DMS153 (cell line): ENCODE measurements at regions not wholly inside any gene's neighbourhood (a gene's known extent, or its start where the extent isn't known, plus 50 kb on each side); places are given as distances from the start of the nearest gene placed in this dataset.
"Not testable (repeated sequence)": the region's sequence is repeated elsewhere in the genome, so short reads cannot be mapped to it uniquely, and the experiment has no call there.

Experiments used
- DNase-seq: peaks from one replicate; lab custom pipeline; 2025; lab: John Stamatoyannopoulos, UW

DNA sequence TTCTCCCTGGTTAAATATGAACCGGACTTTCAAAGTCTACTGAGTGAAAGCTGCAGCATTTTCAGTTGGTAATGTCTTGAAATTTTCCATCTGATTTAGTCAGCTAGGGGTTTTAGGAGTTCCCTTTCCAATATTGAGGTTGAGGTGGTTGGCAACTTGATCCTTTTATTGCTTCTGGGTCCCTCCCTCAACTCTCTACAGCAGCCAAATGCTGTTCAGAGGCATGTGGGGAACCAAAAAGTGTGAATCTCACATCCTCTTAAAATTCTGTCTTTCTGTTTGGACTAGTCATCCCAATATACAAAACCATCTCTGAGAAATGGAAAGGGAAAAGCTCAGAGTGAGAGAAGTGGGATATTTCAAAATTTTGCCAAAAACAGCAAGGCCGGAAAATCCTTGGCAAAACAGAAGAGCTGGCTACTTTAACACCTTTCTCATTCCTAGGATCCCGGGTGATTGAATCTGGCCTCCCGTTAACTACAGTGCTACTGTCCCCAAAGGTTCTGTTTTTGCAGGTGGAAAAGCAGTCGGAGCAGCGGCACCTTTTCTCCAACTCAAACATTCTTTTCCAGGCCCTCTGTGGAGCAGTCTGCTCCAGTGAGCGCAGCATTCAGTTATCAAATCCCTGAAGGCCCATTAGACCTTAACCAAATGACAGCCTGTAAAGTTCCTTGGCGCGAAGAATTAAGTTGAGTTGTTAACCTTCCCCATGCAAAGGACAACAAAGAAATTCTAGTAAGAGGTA is 345.9 kb upstream of the NUDT12 start:
- DNase-seq = no peak

DNA sequence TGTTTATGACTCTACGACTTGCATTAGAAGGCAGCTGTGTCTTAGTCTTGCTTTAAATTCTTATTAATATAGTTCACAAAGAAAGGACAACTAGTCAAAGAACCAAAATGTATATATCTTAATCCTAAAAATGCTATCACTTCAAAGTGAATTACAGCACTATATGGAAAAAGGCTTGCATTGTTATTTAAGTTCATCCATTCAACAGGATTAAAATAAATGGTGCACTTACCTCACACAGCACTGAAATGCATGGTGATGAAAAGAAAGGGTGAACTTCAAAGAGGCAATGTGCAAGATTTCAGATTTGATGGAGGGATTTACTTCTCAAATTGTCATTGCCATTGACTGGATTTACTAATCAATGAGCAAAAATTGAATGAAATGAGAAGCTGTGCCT is 344.4 kb upstream of the NUDT12 start:
- no peak for DNase-seq

DNA sequence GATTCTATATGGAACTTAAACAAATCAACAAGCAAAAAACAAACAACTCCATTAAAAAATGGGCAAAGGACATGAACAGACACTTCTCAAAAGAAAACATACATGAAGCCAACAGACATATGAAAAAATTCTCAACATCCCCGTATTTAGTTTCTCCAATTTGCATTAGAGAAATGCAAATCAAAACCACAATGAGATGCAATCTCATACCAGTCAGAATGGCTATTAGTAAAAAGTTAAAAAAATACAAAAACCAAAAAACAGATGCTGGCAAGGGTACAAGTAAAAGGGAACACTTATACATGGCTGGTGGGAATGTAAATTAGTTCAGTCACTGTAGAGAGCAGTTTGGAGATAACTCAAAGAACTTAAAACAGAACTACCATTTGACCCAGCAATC is 342.1 kb upstream of the NUDT12 start:
- DNase-seq = no peak

DNA sequence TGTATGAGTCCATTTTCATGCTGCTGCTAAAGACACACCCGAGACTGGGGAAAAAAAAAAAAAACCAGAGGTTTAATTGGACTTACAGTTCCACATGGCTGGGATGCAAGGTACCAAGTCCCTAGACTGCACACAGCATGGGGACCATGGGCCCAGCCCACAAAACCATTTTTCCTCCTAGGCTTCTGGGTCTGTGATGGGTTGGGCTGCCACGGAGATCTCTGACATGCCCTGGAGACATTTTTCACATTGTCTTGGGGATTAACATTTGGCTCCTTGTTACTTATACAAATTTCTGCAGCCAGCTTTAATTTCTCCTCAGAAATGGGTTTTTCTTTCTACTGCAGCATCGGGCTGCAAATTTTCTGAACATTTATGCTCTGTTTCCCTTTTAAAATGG is 340.3 kb upstream of the NUDT12 start:
- DNase-seq = no peak

DNA sequence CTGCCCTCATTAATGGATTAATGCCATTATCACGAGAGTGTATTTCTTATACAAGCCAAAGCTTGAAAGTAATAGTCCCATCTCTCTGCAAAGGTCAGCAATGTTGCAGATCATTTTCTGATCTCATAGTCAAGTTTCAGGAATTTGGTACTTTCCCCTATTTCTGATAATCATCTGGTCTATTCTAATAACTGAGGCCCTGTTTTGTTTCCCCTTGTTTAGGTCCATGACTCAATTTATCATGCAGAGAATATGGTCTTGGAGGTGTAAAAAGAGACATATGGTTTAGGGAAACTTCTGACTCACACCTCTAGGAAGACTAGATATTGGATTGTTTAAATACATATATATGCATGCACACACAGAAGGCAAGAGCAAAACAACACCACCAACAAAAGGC is 339.3 kb upstream of the NUDT12 start:
- DNase-seq = no peak

DNA sequence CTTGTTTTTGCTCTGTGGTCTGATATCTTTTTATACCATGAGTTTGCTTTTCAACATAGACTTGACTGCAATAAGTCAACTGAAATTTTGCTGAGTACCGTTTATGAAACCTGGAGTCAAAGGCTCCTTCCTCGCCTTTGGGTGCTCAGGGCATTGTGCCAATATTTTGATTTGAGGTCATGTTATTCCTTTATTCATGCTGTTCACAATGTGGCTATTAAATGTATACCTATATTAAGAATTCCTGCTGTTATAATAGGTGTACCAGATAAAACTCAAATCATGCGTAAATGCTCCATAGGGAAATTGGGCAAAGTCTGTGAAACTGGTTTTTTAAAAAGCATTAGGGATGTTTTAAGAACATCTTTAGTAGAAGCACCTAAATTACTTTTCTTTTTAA is 334.0 kb upstream of the NUDT12 start:
- DNase-seq = no peak

DNA sequence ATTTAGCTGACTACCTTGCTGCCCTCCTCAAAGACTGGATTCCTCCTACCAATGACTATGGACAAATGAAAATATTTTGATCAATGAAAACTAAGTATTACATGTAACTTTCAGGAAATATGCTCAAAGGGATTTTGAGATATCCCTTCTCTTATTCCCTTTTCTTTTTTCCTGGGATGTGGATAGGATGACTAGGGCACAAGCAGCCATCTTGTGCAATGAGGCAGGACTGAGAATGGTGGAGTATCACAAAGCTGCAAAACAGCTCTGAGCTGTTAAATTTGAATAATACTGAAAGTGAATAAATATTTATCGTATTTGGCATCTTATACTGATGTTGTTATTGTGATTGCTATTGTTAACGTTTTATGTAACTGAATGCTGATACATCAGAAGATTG is 333.1 kb upstream of the NUDT12 start:
- DNase-seq = no peak

DNA sequence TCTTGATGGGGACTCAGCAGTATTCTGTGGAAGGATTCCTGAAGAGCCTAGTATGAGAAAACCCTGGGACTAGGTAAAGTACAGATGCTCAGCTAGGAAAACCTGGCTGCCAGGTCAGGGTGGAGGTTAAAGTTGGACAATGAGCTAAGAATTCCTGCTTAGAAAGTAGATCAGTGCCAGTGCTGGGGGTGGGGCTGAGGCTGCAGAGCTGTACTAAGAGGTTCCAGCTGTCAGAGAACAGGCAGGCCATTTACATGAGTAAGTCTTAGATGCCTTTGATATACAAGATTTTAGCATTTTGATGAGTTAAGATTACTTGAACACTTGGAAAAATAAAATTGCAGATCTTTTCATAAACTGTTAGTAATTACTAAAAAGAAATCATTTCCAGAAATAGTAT is 332.3 kb upstream of the NUDT12 start:
- DNase-seq = no peak

DNA sequence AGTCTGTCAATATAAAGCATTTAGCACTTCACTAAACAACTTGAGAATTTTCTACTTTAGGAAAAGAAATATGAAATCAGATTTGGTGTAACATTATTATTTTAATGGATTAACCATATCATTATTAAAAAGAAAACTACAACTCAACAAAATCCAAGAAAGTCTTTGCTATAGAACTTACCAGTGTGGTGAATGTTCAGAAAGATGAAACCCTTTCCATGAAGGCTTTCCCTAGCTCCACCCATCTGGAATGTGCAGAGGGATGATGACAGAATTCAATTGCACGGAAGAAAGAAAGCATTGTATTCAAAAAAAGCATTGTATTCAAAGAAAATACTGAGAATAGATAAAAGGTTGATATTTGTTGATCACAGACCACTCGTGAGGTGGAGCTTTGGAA is 328.6 kb upstream of the NUDT12 start:
- no peak for DNase-seq

DNA sequence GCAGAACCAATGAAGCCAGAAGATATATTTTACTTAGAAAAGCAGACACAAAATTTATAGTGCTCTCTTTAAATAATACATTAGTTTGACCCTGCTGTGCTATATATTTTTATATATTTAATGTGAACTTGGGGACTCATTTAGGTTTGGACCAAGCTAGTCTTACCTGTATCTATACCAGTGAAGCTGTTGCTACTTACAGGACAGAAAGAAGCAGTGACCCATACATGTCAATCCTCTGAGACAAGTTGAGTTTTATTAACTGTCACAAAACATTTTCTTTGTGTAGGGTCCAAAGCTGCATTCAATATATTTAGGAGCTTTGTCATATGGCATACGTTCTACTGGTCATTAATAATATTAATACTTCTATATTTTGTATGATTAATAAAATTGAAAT is 327.7 kb upstream of the NUDT12 start:
- DNase-seq = no peak

DNA sequence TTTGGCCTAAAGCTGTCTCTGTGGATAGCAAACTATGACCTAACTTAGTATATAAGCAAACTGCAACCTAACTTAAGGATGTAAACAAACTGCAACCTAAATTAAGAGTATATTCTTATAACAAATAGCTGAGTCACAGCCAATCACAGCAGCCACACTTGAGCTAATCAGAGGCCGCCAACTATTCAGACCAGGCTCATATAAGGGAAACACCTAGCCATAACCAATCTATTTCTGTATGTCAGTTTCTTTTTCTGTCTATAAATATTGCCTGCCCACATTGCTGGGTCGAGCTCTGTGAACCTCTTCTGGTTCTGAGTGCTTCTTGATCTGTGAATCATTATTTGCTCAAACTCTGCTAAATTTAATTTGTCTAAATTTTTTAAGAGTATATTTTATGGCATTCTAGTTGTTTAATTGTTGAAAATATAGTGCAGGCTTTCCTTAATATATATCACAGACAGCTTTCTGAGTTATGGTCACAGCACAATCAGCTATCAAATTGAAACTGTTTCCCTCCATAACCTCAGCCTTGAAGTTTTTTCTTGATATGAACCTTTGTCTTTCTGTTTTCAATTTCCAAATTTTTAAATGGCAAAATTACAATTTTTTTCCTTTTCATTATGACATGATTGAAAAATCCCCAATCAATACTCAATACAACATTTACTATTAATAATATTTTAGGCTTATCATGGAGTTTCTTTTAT is 327.1 kb upstream of the NUDT12 start:
- DNase-seq = no peak

DNA sequence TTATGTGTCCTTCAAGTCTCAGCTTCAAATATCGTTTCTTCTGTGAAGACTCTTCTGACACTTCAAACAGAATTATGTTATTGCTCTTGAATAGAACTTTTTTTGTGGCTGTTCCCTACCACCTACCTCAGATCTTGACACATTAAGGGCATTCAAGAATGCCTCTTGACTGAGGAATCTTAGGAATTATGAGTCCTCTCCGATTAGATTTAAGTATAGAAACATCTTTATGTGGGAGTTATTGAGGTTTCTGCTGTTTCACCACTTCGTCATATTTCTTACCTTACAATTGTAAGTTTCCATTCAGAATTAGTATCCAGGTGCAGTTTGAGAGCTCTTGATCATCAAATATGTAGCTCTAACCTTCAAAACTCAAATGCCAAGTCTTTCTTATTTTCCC is 324.2 kb upstream of the NUDT12 start:
- DNase-seq = no peak

DNA sequence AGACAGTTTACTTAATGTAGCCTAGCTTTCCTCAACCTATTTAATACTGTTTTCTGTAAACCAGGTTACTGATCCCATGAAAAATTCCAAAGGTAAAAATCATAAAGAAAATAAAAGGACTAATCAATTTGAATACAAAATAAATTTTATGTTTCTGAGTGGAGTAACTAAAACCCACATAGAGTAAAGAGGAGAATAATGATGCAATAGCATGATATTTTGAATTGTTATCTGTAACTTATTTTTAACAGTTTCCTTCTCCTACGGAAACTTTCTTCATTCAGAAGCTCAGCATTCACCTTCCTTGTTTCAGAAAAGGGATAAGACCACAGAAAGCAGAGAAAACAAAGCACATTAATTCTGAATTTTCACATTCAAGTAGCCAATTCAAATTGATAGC is 320.6 kb upstream of the NUDT12 start:
- DNase-seq = no peak

DNA sequence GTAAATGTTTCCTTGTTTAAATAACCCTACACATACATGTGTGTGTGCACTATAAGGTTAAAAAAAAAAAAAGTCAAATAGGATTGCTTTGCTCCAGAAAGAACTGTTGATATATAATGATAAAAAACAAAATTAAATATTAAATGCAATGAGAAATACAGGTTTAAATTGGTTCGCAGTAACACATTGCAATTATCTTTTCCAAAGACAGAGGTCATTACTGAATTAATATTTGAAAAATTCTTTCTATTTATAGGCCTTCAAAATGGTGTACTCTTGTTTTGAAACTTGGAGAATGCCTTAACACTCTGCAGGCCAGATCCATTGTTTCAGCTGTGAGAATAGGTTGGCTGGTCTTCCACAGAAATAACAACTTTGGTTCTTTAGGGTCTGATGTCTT is 319.0 kb upstream of the NUDT12 start:
- no peak for DNase-seq

DNA sequence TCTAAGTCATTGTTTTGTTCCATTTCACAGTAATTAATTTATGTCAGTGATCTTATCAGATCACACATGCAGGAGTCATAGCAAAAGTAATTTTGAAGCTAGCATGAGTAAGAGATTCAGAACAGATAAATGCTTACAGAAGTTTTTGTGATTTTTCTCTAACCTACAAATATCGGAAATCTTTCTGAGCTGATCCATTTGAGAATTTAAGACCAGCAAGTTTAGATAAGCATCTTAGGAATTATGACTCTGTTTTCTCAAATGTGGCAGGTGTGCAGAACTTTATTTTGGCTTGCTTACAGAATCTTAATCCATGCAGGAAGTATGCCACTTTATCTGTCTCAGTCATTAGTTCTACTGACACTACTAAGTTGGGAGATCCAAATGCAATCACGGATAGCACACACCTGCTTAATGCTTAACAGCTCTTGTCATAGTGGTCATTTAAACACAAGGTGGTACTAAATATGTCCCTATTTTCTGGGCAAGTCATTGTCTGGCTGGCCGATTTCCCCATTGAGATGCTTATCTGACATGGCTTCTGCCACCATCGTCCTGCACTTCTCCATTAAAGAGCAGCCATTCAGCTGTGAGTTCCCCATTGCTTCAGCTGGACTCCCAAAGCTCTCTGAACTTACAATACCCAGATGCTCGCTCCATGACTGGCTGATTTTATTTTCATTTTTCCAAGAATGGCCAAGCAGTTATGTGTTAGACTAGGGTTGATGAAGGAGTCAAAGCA is 305.4 kb upstream of the NUDT12 start:
- no peak for DNase-seq

DNA sequence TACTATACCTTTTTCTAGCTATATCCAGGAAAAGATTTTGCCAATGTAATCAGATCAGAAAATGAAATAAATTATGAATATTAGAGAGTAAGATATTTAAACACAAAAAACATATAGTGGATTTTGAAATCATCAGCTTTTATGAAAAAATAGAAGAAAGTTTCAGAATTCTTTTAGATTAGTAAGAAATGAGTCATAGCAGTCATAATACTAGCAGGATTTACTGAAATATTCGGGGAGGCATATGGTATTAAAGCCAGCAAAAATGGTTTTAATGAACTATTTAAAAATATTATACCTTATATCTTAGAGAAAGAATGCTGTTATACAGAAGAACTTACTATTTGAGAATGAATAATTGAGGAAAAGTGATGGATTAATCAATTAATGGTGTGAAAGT is 303.6 kb upstream of the NUDT12 start:
- no peak for DNase-seq

DNA sequence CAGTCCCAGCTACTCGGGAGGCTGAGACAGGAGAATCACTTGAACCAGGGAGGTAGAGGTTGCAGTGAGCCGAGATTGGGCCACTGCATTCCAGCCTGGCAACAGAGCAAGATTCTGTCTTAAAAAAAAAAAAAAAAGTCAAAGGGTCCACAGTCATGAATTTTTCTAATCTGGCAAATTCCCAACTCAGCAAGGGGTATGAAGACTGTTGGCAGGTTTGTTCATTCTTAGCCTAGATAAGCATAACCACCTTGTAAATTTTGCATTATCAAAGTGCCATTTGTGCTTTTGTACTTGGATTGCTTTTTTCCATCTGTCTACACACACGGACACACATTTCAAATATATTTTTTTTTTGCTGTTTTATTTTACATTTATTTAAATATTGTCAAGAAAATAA is 299.8 kb upstream of the NUDT12 start:
- DNase-seq = no peak

DNA sequence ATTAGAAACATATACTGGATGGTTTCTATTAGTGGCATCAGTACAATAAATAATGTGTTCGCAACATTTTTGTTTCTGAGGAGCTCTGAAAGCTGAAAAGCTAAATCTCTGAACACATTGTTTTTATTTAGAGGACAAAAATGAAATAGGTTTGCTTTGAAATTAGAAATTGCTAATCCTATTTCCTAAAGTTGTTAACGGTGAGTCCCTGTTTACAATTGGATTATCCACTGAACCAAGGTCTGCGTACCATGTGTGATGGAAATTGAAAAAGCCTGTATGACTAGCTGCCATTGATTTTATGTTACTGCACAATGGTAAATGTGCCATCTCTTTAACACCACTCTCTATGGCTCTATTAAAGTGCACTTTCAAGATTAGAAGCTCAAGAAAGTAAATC is 297.7 kb upstream of the NUDT12 start:
- DNase-seq = no peak

DNA sequence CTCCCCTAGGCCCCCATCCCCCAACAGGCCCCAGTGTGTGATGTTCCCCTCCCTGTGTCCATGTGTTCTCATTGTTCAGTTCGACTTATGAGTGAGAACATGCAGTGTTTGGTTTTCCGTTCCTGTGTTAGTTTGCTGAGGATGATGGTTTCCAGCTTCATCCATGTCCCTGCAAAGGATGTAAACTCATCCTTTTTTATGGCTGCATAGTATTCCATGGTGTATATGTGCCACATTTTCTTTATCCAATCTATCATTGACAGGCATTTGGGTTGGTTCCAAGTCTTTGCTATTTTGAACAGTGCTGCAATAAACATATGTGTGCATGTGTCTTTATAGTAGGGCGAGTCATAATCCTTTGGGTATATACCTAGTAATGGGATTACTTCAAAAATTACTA is 295.8 kb upstream of the NUDT12 start:
- DNase-seq = not testable (repeated sequence)

DNA sequence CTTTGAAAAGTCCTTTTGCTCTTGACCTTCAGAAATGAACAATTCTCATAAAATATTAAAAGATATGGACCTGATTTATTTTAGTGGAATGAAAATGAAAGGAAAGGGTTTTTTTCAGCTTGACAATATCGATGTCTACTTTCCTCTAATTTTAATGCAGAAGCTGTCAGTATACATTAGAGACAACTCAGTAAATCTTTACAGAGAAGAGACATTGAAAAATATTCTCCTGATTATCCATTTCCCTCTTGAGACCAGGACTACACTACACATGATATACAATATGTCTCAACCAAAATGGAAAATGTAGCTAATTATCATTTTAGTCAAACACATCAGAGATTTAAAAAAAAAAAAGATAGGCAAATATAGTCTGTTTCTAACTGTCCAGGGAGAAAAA is 288.5 kb upstream of the NUDT12 start:
- DNase-seq = no peak

DNA sequence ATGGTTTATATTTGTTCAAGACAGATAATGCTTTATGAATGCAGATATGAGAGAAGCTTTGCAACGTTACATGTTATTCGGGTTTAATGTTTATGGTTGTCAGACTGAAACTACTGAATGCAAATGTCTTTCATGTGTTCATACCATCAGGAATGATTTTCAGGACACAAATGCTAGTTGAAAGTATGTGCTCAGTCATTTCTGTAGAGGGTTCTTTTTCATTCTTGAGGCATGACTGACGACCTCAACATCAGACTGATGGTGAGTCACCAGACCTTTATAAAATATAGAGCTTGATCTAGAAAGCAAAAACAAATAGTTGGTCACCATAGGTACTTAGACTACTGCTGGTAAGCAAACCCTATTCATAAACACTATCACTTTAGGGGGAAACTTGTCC is 287.3 kb upstream of the NUDT12 start:
- DNase-seq = no peak

DNA sequence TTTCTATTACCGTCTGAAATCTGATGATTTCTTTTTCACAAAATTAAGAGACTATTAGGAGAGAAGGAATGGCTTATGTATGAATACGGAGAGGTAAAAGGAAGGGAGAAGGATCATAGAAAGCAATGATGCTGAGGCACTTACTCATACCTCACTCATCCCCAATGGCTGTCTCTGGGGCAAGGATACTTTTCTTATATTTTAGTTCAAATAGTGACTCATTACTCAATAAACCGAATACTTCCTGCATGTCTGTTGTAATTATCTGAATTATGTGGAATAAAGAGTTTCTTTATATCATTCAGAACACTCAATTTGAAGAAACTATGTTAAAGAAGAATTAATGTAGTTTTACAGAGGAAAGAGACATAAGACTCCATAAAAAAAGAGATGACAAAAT is 284.5 kb upstream of the NUDT12 start:
- DNase-seq = no peak

DNA sequence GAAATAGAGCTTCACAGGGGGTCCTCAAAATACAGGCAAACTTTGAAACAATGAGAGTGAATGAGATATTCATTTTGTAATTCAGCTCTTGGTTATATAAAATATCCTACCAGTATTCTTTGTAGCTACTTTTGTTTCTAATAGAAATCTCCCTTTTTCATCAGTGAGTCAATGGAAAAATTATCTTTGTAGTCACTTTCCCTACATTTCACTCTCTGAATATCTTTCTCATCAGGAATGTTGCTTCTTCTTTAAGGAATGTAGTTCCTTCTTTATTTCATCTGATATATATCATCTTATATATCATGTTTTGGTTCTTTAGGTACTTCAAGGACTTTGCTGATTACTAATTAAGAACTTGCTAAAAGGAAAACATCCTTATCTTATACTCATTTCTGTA is 280.3 kb upstream of the NUDT12 start:
- DNase-seq = no peak
